ENCODE measurements at regions not wholly inside any gene's neighbourhood (a gene's known extent, or its start where the extent isn't known, plus 50 kb on each side); places are given as distances from the start of the nearest gene placed in this dataset.

DNA sequence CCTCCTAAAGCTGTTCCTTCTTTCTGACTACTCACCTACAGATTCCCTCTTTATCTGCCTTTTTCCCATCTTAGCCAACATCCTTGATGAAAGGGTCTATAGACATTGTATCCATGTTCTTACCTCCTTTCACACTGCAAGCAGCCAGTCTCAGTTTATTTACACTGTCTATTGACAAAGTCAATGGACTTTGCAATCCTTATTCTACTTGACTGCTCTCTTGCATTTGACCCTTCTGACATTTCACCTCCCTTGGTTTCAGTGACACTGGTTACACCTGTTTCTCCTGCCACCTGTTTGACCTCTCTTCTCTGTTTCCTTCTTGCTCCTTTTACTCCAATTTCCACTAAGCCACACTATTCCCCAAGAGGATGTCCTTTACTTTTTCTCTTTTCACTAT, 224.0 kb upstream of the SNX7 start:
- no peak overlapping the region for H3K4me3 ChIP-seq (replicated peaks; ENCODE audit: insufficient read depth, low read length)
- DNase-seq (ENCODE audit: low read depth in 1 of 2, low spot score in 1 of 2) = no peak
- no peak overlapping the region for H3K27ac ChIP-seq (replicated peaks)
- no peak for TF ChIP-seq SPI1 (IDR thresholded peaks at IDR 0.05; ENCODE audit: borderline replicate concordance, low read depth)
- TF ChIP-seq, protein P1, sequence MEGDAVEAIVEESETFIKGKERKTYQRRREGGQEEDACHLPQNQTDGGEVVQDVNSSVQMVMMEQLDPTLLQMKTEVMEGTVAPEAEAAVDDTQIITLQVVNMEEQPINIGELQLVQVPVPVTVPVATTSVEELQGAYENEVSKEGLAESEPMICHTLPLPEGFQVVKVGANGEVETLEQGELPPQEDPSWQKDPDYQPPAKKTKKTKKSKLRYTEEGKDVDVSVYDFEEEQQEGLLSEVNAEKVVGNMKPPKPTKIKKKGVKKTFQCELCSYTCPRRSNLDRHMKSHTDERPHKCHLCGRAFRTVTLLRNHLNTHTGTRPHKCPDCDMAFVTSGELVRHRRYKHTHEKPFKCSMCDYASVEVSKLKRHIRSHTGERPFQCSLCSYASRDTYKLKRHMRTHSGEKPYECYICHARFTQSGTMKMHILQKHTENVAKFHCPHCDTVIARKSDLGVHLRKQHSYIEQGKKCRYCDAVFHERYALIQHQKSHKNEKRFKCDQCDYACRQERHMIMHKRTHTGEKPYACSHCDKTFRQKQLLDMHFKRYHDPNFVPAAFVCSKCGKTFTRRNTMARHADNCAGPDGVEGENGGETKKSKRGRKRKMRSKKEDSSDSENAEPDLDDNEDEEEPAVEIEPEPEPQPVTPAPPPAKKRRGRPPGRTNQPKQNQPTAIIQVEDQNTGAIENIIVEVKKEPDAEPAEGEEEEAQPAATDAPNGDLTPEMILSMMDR (IDR thresholded peaks at IDR 0.05; ENCODE audit: insufficient read depth, low read length) = no peak
- TF ChIP-seq, protein P2, sequence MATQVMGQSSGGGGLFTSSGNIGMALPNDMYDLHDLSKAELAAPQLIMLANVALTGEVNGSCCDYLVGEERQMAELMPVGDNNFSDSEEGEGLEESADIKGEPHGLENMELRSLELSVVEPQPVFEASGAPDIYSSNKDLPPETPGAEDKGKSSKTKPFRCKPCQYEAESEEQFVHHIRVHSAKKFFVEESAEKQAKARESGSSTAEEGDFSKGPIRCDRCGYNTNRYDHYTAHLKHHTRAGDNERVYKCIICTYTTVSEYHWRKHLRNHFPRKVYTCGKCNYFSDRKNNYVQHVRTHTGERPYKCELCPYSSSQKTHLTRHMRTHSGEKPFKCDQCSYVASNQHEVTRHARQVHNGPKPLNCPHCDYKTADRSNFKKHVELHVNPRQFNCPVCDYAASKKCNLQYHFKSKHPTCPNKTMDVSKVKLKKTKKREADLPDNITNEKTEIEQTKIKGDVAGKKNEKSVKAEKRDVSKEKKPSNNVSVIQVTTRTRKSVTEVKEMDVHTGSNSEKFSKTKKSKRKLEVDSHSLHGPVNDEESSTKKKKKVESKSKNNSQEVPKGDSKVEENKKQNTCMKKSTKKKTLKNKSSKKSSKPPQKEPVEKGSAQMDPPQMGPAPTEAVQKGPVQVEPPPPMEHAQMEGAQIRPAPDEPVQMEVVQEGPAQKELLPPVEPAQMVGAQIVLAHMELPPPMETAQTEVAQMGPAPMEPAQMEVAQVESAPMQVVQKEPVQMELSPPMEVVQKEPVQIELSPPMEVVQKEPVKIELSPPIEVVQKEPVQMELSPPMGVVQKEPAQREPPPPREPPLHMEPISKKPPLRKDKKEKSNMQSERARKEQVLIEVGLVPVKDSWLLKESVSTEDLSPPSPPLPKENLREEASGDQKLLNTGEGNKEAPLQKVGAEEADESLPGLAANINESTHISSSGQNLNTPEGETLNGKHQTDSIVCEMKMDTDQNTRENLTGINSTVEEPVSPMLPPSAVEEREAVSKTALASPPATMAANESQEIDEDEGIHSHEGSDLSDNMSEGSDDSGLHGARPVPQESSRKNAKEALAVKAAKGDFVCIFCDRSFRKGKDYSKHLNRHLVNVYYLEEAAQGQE (IDR thresholded peaks at IDR 0.05; ENCODE audit: insufficient replicate concordance, low read depth) = no peak
- no peak for TF ChIP-seq GABPA (IDR thresholded peaks at IDR 0.05; ENCODE audit: low read depth)
- no peak for TF ChIP-seq POLR2AphosphoS5 (IDR thresholded peaks at IDR 0.05; ENCODE audit: low read depth)
- no peaks in the 10 kb centered on the region for H3K27me3 ChIP-seq (ENCODE audit: insufficient read depth, poor library complexity, severe bottlenecking)

DNA sequence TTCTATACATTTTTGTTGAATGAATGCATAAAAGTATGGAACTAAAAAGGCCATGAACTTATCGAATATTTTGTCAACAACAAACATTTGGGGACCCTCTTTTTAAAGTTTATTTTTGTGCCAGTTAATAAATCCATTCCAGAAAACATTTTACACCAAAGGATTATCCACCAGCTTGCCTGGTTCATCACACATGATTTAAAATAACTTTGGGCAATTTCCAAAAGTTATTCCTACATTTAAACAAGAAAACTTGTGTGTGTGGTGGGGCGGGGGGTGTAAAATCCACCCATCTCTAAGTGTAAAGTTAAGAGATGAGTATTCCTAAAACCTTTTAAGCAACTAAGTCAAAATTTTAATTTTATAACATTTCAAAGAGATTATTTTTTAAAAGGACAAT, 224.5 kb upstream of the SNX7 start:
- DNase-seq (ENCODE audit: low read depth in 1 of 2, low spot score in 1 of 2) = no peak
- H3K27ac ChIP-seq (replicated peaks) = no peak overlapping the region
- no peak overlapping the region for H3K4me3 ChIP-seq (replicated peaks; ENCODE audit: insufficient read depth, low read length)
- no peak for TF ChIP-seq GABPA (IDR thresholded peaks at IDR 0.05; ENCODE audit: low read depth)
- TF ChIP-seq, protein P2 (IDR thresholded peaks at IDR 0.05; ENCODE audit: insufficient replicate concordance, low read depth) = no peak
- no peak for TF ChIP-seq POLR2AphosphoS5 (IDR thresholded peaks at IDR 0.05; ENCODE audit: low read depth)
- TF ChIP-seq, protein P1 (IDR thresholded peaks at IDR 0.05; ENCODE audit: insufficient read depth, low read length) = no peak
- TF ChIP-seq SPI1 (IDR thresholded peaks at IDR 0.05; ENCODE audit: borderline replicate concordance, low read depth) = no peak
- no peaks in the 10 kb centered on the region for H3K27me3 ChIP-seq (ENCODE audit: insufficient read depth, poor library complexity, severe bottlenecking)

DNA sequence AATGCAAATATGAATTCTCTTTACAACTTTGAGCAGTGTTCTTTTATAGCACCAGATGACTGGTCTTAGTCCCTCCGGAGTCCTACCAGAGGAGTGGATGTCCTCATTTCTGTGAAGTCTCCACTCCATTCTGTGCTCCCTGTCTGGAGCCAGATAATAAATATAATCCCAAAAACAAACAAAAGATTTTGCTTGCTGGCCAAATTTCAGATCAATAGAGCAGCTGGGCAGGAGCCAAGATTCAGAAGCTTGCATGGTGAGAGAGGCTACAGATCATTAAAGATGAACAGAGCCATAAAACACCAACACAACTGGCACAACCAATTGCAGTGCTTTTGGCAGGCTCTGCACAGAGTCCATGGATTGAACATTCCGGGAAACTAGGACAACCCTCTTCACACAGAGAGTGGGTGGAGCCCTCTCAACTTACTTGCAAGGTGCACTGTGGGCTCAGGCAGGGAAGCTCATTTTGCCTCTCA, 231.5 kb upstream of the SNX7 start:
- no peak overlapping the region for H3K4me3 ChIP-seq (replicated peaks; ENCODE audit: insufficient read depth, low read length)
- DNase-seq (ENCODE audit: low read depth in 1 of 2, low spot score in 1 of 2) = no peak
- no peaks in the 10 kb centered on the region for H3K27me3 ChIP-seq (ENCODE audit: insufficient read depth, poor library complexity, severe bottlenecking)
- TF ChIP-seq SPI1 (IDR thresholded peaks at IDR 0.05; ENCODE audit: borderline replicate concordance, low read depth) (no peak), POLR2AphosphoS5 (IDR thresholded peaks at IDR 0.05; ENCODE audit: low read depth) (no peak), GABPA (IDR thresholded peaks at IDR 0.05; ENCODE audit: low read depth) (no peak)
- TF ChIP-seq, protein P2 (IDR thresholded peaks at IDR 0.05; ENCODE audit: insufficient replicate concordance, low read depth) = no peak
- TF ChIP-seq, protein P1 (IDR thresholded peaks at IDR 0.05; ENCODE audit: insufficient read depth, low read length) = no peak
- H3K27ac ChIP-seq (replicated peaks) = no peak overlapping the region
